Right ventricle myocardium superior (tissue), 1 donor: ENCODE measurements at regions not wholly inside any gene's neighbourhood (a gene's known extent, or its start where the extent isn't known, plus 50 kb on each side); places are given as distances from the start of the nearest gene placed in this dataset.

Experiments used
- ATAC-seq: fragments of 200-7000 bp; cut with Tn5 transposase; one replicate; pipeline ENCODE4 v1.9.1; 2020; ENCODE audit warnings: mild to moderate bottlenecking; ENCODE audit not compliant: poor library complexity
- DNase-seq: peaks from one replicate; pipeline ENCODE4 v3.0.0-alpha.2; 2020
- intact Hi-C: fragments of 100-400 bp; cut with DNase I; formaldehyde crosslinking; loops from one replicate; pipeline ENCODE4 v1.11.2; 2022
- donor health status: DM: no; HTN: yes; CAD: no; lungs with severe emphysema.

GRCh38 chr1:55931081-55931940, 648.1 kb downstream of the PLPP3 start:
- no peak for DNase-seq

GRCh38 chr1:55929652-55930051, 649.7 kb downstream of the PLPP3 start:
- intact Hi-C loops: no loop called here
- no peak for ATAC-seq

More at GRCh38 chr1:55931081-55931940, 648.1 kb downstream of the PLPP3 start:
- intact Hi-C loops: no loop called here
- peak; percentile 73 for ATAC-seq

GRCh38 chr1:55928576-55928975, 650.8 kb downstream of the PLPP3 start:
- DNase-seq: no peak
- no peak for ATAC-seq
- intact Hi-C loops: no loop called here

More at GRCh38 chr1:55929652-55930051, 649.7 kb downstream of the PLPP3 start:
- no peak for DNase-seq

GRCh38 chr1:55927702-55928290, 651.6 kb downstream of the PLPP3 start:
- no peak for DNase-seq
- intact Hi-C loops: no loop called here
- ATAC-seq: no peak

GRCh38 chr1:55926906-55927471, 652.4 kb downstream of the PLPP3 start:
- intact Hi-C loops: no loop called here
- peak; percentile 22 for DNase-seq
- ATAC-seq: no peak

GRCh38 chr1:55916907-55917306, 662.5 kb downstream of the PLPP3 start:
- intact Hi-C loops: no loop called here
- ATAC-seq (no peak), DNase-seq (no peak)

GRCh38 chr1:55916481-55916880, 662.9 kb downstream of the PLPP3 start:
- ATAC-seq: no peak
- no peak for DNase-seq
- intact Hi-C loops: no loop called here

- ATAC-seq (no peak), DNase-seq (no peak)
- intact Hi-C loops: no loop called here
Observed at GRCh38 chr1:55913565-55913964, 665.8 kb downstream of the PLPP3 start.

- no peak for DNase-seq
- intact Hi-C loops: no loop called here
- no peak for ATAC-seq
Observed at GRCh38 chr1:55912438-55912837, 666.9 kb downstream of the PLPP3 start.

- ATAC-seq (no peak), DNase-seq (no peak)
- intact Hi-C loops: no loop called here
Observed at GRCh38 chr1:55904541-55904940, 674.8 kb downstream of the PLPP3 start.

GRCh38 chr1:55898181-55898580, 681.2 kb downstream of the PLPP3 start:
- intact Hi-C loops: no loop called here
- DNase-seq (no peak), ATAC-seq (no peak)

GRCh38 chr1:55896210-55896609, 681.0 kb upstream of the USP24 start:
- no peak for DNase-seq
- intact Hi-C loops: no loop called here
- ATAC-seq: no peak

- no peak for DNase-seq
- ATAC-seq: no peak
- intact Hi-C loops: no loop called here
Observed at GRCh38 chr1:55894521-55894920, 679.4 kb upstream of the USP24 start.

GRCh38 chr1:55893155-55893554, 678.0 kb upstream of the USP24 start:
- intact Hi-C loops: no loop called here
- DNase-seq (no peak), ATAC-seq (no peak)

GRCh38 chr1:55888685-55889317, 673.6 kb upstream of the USP24 start:
- ATAC-seq: no peak
- intact Hi-C loops: no loop called here
- no peak for DNase-seq

- intact Hi-C loops: no loop called here
- DNase-seq (no peak), ATAC-seq (no peak)
Observed at GRCh38 chr1:55886856-55887712, 671.9 kb upstream of the USP24 start.

GRCh38 chr1:55885619-55886018, 670.5 kb upstream of the USP24 start:
- DNase-seq (no peak), ATAC-seq (no peak)
- intact Hi-C loops: no loop called here

GRCh38 chr1:55882931-55883330, 667.8 kb upstream of the USP24 start:
- DNase-seq: no peak
- intact Hi-C loops: no loop called here
- ATAC-seq: no peak

- ATAC-seq (no peak), DNase-seq (no peak)
- intact Hi-C loops: no loop called here
Observed at GRCh38 chr1:55879346-55879745, 664.2 kb upstream of the USP24 start.
